IMR-90 (cell line): ENCODE measurements at regions not wholly inside any gene's neighbourhood (a gene's known extent, or its start where the extent isn't known, plus 50 kb on each side); places are given as distances from the start of the nearest gene placed in this dataset.

Source experiments
- ATAC-seq: fragments of 200-7000 bp; cut with Tn5 transposase; 2 replicates; pipeline ENCODE4 v1.9.1; 2020; ENCODE audit warnings: low read depth, mild to moderate bottlenecking, moderate library complexity
- BruUV-seq: library from RNA; stranded (reverse); fragments of 400-500 nt; replicated peaks from 2 replicates; lab custom pipeline; 2021; lab: Mats Ljungman, UMichigan
- CTCF ChIA-PET: fragments of 300-600 bp; formaldehyde crosslinking; extraction: SDS; loops from one replicate; lab custom pipeline; 2021; ENCODE audit warnings: antibody characterized with exemption; lab: Yijun Ruan, JAX
- POLR2A ChIA-PET: fragments of 300-600 bp; sonication (Branson Sonifier 250); formaldehyde crosslinking; loops from one replicate; lab custom pipeline; 2022; ENCODE audit warnings: antibody characterized with exemption; ENCODE audit not compliant: unreplicated experiment; lab: Charles Lee
- DNase-seq: peaks from one replicate; pipeline ENCODE4 v3.0.0; 2013
- H2AFZ ChIP-seq: replicated peaks from 2 replicates; pipeline ENCODE3; 2013; ENCODE audit warnings: low read length, mild to moderate bottlenecking; ENCODE audit not compliant: poor library complexity
- H2AK5ac ChIP-seq: 2 replicates; pipeline ENCODE4 v1.6.1; 2013; ENCODE audit warnings: low read depth, low read length, inconsistent platforms
- H2AK9ac ChIP-seq: replicated peaks from 2 replicates; pipeline ENCODE3; 2013; ENCODE audit warnings: mild to moderate bottlenecking, low read depth, low read length, moderate library complexity; ENCODE audit not compliant: poor library complexity
- H2BK120ac ChIP-seq: 2 replicates; pipeline ENCODE4 v1.6.1; 2013; ENCODE audit warnings: low read depth, low read length, inconsistent platforms
- H2BK15ac ChIP-seq: 3 replicates; pipeline ENCODE4 v1.6.1; 2013; ENCODE audit warnings: low read depth, low read length, inconsistent platforms
- H2BK20ac ChIP-seq: 2 replicates; pipeline ENCODE4 v1.6.1; 2013; ENCODE audit warnings: low read depth, mild to moderate bottlenecking, inconsistent platforms, low read length, moderate library complexity
- H2BK5ac ChIP-seq: 2 replicates; pipeline ENCODE4 v1.6.1; 2013; ENCODE audit warnings: mild to moderate bottlenecking, low read depth, low read length, inconsistent platforms; ENCODE audit not compliant: poor library complexity, severe bottlenecking
- H3K14ac ChIP-seq: replicated peaks from 2 replicates; pipeline ENCODE4 v1.6.1; 2013; ENCODE audit warnings: low read depth, low read length, inconsistent platforms
- H3K18ac ChIP-seq: 2 replicates; pipeline ENCODE4 v1.6.1; 2013; ENCODE audit warnings: low read depth, low read length, control low read depth
- H3K23ac ChIP-seq: 2 replicates; pipeline ENCODE4 v1.6.1; 2013; ENCODE audit warnings: low read depth, low read length, inconsistent platforms
- H3K27ac ChIP-seq: 2 replicates; pipeline ENCODE4 v1.5.1; 2013; ENCODE audit warnings: mild to moderate bottlenecking, control low read depth, low read length; ENCODE audit not compliant: insufficient read depth
- H3K27me3 ChIP-seq: 2 replicates; pipeline ENCODE4 v1.6.1; 2013; ENCODE audit warnings: low read length; ENCODE audit not compliant: control insufficient read depth, insufficient read depth
- H3K36me3 ChIP-seq: 2 replicates; pipeline ENCODE4 v1.6.1; 2013; ENCODE audit warnings: low read length, mixed read lengths; ENCODE audit not compliant: control insufficient read depth, insufficient read depth
- H3K4ac ChIP-seq: 2 replicates; pipeline ENCODE4 v1.6.1; 2013; ENCODE audit warnings: low read depth, low read length, inconsistent platforms
- H3K4me1 ChIP-seq: 2 replicates; pipeline ENCODE4 v1.6.1; 2013; ENCODE audit warnings: low read length, mixed read lengths; ENCODE audit not compliant: control insufficient read depth, insufficient read depth
- H3K4me2 ChIP-seq: 2 replicates; pipeline ENCODE4 v1.6.1; 2013; ENCODE audit warnings: low read depth, mild to moderate bottlenecking, control low read depth, low read length, moderate library complexity
- H3K4me3 ChIP-seq: 2 replicates; pipeline ENCODE4 v1.5.1; 2013; ENCODE audit warnings: low read depth, mild to moderate bottlenecking, control low read depth, low read length, moderate library complexity; ENCODE audit not compliant: insufficient read depth
- H3K56ac ChIP-seq: 2 replicates; pipeline ENCODE4 v1.6.1; 2013; ENCODE audit warnings: low read length, inconsistent platforms; ENCODE audit not compliant: insufficient read depth; ENCODE audit errors: extremely low read depth
- H3K79me1 ChIP-seq, 2 experiments: 2 replicates each; pipeline ENCODE4 v1.6.1; 2013; ENCODE audit warnings: low read length in 2 of 2, inconsistent platforms in 1 of 2, low read depth in 1 of 2
- H3K9ac ChIP-seq: 2 replicates; pipeline ENCODE4 v1.6.1; 2013; ENCODE audit warnings: low read depth, low read length, control low read depth
- H3K9me1 ChIP-seq: 2 replicates; pipeline ENCODE4 v1.6.1; 2013; ENCODE audit warnings: low read length, inconsistent platforms; ENCODE audit not compliant: insufficient read depth
- H3K9me3 ChIP-seq: 2 replicates; pipeline ENCODE4 v1.6.1; 2013; ENCODE audit warnings: low read length; ENCODE audit not compliant: control insufficient read depth, insufficient read depth
- H4K20me1 ChIP-seq: 2 replicates; pipeline ENCODE4 v1.6.1; 2013; ENCODE audit warnings: low read length, inconsistent platforms; ENCODE audit not compliant: insufficient read depth
- H4K5ac ChIP-seq: 2 replicates; pipeline ENCODE4 v1.6.1; 2013; ENCODE audit warnings: mild to moderate bottlenecking, low read depth, low read length, control low read depth
- H4K8ac ChIP-seq, 2 experiments: 2 replicates each; pipeline ENCODE4 v1.6.1; 2013; ENCODE audit warnings: low read depth in 2 of 2, low read length in 2 of 2, control low read depth in 1 of 2, inconsistent platforms in 1 of 2
- H4K91ac ChIP-seq: 2 replicates; pipeline ENCODE4 v1.6.1; 2013; ENCODE audit warnings: low read depth, low read length, inconsistent platforms; ENCODE audit not compliant: insufficient read depth
- BHLHE40 ChIP-seq: fragments of 150-350 bp; IDR thresholded peaks from 2 replicates; pipeline ENCODE4 v1.6.1; 2016; ENCODE audit warnings: mild to moderate bottlenecking, low read depth, low read length
- CEBPB ChIP-seq: IDR thresholded peaks from 2 replicates; pipeline ENCODE4 v1.6.1; 2012; ENCODE audit warnings: low read depth, low read length, improper control_type of control experiment
- CHD1 ChIP-seq: IDR thresholded peaks from 2 replicates; pipeline ENCODE4 v1.6.1; 2012; ENCODE audit warnings: low read depth, low read length, improper control_type of control experiment
- FOS ChIP-seq: fragments of 150-350 bp; IDR thresholded peaks from 2 replicates; pipeline ENCODE4 v1.6.1; 2016; ENCODE audit warnings: low read depth, low read length
- MAFK ChIP-seq: IDR thresholded peaks from 2 replicates; pipeline ENCODE4 v1.6.1; 2012; ENCODE audit warnings: low read depth, low read length, improper control_type of control experiment
- MAZ ChIP-seq: IDR thresholded peaks from 2 replicates; pipeline ENCODE4 v1.6.1; 2012; ENCODE audit warnings: low read depth, mild to moderate bottlenecking, low read length, improper control_type of control experiment, moderate library complexity, borderline replicate concordance
- MXI1 ChIP-seq: IDR thresholded peaks from 2 replicates; pipeline ENCODE4 v1.6.1; 2012; ENCODE audit warnings: low read depth, mild to moderate bottlenecking, low read length, moderate library complexity, borderline replicate concordance
- NFE2L2 ChIP-seq: fragments of 150-350 bp; IDR thresholded peaks from 2 replicates; pipeline ENCODE4 v1.6.1; 2016; ENCODE audit warnings: low read depth, mild to moderate bottlenecking, low read length
- POLR2A ChIP-seq: IDR thresholded peaks from 2 replicates; pipeline ENCODE4 v1.6.1; 2012; ENCODE audit warnings: mild to moderate bottlenecking, low read depth, low read length
- RAD21 ChIP-seq: IDR thresholded peaks from 2 replicates; pipeline ENCODE4 v1.6.1; 2012; ENCODE audit warnings: low read length, improper control_type of control experiment
- RCOR1 ChIP-seq: IDR thresholded peaks from 2 replicates; pipeline ENCODE4 v1.6.1; 2012; ENCODE audit warnings: mild to moderate bottlenecking, low read length, improper control_type of control experiment; ENCODE audit not compliant: insufficient replicate concordance
- RFX5 ChIP-seq: IDR thresholded peaks from 2 replicates; pipeline ENCODE4 v1.8.0; 2012; ENCODE audit warnings: low read depth, mild to moderate bottlenecking, low read length, moderate library complexity
- SMC3 ChIP-seq: fragments of 150-350 bp; IDR thresholded peaks from 2 replicates; pipeline ENCODE4 v1.6.1; 2016; ENCODE audit warnings: low read depth, mild to moderate bottlenecking, antibody characterized with exemption, low read length, moderate library complexity
- WGBS, 2 experiments: methylation state at CpG; one replicate each; pipeline versions ENCODE4 v1.1.5 to v1.1.7; 2013; ENCODE audit warnings: missing lambda C conversion rate in 2 of 2; ENCODE audit not compliant: insufficient read length in 1 of 2; ENCODE audit errors: extremely low coverage in 2 of 2; 5-methylcytosine and 5-hydroxymethylcytosine counted together
- dilution Hi-C: fragments of 300-500 bp; cut with HindIII; formaldehyde crosslinking; loops from one replicate; pipeline ENCODE4 v1.14.3; 2018; ENCODE audit warnings: low sequenced_read_pairs; ENCODE audit not compliant: unreplicated experiment
- in situ Hi-C: fragments of 300-500 bp; cut with MboI; formaldehyde crosslinking; loops from 3 replicates; pipeline ENCODE4 v1.14.3; 2019; ENCODE audit warnings: low sequenced_read_pairs, inconsistent platforms, mixed read lengths
- intact Hi-C: fragments of 100-400 bp; cut with micrococcal nuclease; formaldehyde crosslinking; loops from 2 replicates; pipeline ENCODE4 v1.10.0; 2022
- TF ChIP-seq, protein P1 (sequence below): fragments of 150-350 bp; IDR thresholded peaks from 2 replicates; pipeline ENCODE4 v1.6.1; 2017; ENCODE audit warnings: mild to moderate bottlenecking, antibody characterized with exemption, low read length, low read depth
- TF ChIP-seq, protein P2 (sequence below): fragments of 150-350 bp; IDR thresholded peaks from 2 replicates; pipeline ENCODE4 v1.6.1; 2016; ENCODE audit warnings: low read depth, mild to moderate bottlenecking, low read length, moderate library complexity, borderline replicate concordance
- TF ChIP-seq, protein P3 (sequence below): conservative IDR thresholded peaks from 2 replicates; pipeline ENCODE4 v1.5.1; 2012; ENCODE audit warnings: mild to moderate bottlenecking, low read depth, low read length, improper control_type of control experiment

DNA sequence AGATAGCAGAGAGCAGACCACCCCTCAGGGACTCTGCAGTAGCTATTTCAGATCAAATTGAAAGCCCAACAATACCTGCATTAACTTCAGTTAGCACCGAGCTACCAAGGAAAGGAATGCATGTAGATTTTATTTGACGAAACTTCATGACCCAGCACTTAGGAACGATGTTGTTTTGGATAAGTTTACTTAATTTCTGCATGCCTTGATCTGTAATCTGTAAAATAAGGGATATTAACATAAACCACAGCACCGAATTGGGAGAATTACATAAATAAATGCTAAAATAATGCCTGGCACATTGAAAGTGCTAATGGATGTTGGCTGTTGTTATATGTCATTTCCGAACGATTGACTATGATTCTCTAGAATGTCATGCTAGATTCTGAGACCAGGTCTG is 435.8 kb upstream of the CLINT1 start:
- H4K91ac ChIP-seq = no peak overlapping the region
- no peak overlapping the region for H3K4me2 ChIP-seq
- ChIA-PET POLR2A (no interaction called here), CTCF (no interaction called here)
- no peak overlapping the region for H2BK120ac ChIP-seq
- no peaks in the 10 kb centered on the region for H3K9me1 ChIP-seq
- H3K18ac ChIP-seq = no peak overlapping the region
- H2AFZ ChIP-seq = no peak overlapping the region
- H3K4me3 ChIP-seq = no peak overlapping the region
- intact Hi-C loops (no loop called here), dilution Hi-C loops (no loop called here), in situ Hi-C loops (no loop called here)
- BruUV-seq = no TSS peak
- H4K5ac ChIP-seq = no peak overlapping the region
- H3K9ac ChIP-seq = no peak overlapping the region
- no peak overlapping the region for H3K27ac ChIP-seq
- DNase-seq (no peak), ATAC-seq (no peak)
- no peaks in the 10 kb centered on the region for H3K4me1 ChIP-seq
- H2AK5ac ChIP-seq = no peak overlapping the region
- H2BK5ac ChIP-seq = no peak overlapping the region
- H3K56ac ChIP-seq = no peak overlapping the region
- no peak overlapping the region for H3K14ac ChIP-seq
- no peaks in the 10 kb centered on the region for H3K79me1 ChIP-seq
- H2BK20ac ChIP-seq = no peak overlapping the region
- H3K27me3 ChIP-seq = no peaks in the 10 kb centered on the region
- H3K4ac ChIP-seq = no peak overlapping the region
- no CpG with 5 or more reads among the region's 6 CpGs for WGBS, 2 experiments
- H3K23ac ChIP-seq = no peak overlapping the region
- no peaks in the 10 kb centered on the region for H4K20me1 ChIP-seq
- no peak overlapping the region for H2AK9ac ChIP-seq
- H3K36me3 ChIP-seq = no peaks in the 10 kb centered on the region
- H3K9me3 ChIP-seq = no peaks in the 10 kb centered on the region
- H4K8ac ChIP-seq = no peak overlapping the region
- H2BK15ac ChIP-seq = no peak overlapping the region
- TF ChIP-seq, protein P1, sequence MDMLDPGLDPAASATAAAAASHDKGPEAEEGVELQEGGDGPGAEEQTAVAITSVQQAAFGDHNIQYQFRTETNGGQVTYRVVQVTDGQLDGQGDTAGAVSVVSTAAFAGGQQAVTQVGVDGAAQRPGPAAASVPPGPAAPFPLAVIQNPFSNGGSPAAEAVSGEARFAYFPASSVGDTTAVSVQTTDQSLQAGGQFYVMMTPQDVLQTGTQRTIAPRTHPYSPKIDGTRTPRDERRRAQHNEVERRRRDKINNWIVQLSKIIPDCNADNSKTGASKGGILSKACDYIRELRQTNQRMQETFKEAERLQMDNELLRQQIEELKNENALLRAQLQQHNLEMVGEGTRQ = no peak
- TF ChIP-seq, protein P2, sequence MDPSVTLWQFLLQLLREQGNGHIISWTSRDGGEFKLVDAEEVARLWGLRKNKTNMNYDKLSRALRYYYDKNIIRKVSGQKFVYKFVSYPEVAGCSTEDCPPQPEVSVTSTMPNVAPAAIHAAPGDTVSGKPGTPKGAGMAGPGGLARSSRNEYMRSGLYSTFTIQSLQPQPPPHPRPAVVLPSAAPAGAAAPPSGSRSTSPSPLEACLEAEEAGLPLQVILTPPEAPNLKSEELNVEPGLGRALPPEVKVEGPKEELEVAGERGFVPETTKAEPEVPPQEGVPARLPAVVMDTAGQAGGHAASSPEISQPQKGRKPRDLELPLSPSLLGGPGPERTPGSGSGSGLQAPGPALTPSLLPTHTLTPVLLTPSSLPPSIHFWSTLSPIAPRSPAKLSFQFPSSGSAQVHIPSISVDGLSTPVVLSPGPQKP = no peak
- no peak for TF ChIP-seq BHLHE40
- TF ChIP-seq, protein P3, sequence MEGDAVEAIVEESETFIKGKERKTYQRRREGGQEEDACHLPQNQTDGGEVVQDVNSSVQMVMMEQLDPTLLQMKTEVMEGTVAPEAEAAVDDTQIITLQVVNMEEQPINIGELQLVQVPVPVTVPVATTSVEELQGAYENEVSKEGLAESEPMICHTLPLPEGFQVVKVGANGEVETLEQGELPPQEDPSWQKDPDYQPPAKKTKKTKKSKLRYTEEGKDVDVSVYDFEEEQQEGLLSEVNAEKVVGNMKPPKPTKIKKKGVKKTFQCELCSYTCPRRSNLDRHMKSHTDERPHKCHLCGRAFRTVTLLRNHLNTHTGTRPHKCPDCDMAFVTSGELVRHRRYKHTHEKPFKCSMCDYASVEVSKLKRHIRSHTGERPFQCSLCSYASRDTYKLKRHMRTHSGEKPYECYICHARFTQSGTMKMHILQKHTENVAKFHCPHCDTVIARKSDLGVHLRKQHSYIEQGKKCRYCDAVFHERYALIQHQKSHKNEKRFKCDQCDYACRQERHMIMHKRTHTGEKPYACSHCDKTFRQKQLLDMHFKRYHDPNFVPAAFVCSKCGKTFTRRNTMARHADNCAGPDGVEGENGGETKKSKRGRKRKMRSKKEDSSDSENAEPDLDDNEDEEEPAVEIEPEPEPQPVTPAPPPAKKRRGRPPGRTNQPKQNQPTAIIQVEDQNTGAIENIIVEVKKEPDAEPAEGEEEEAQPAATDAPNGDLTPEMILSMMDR = no peak
- no peak for TF ChIP-seq MAFK
- no peak for TF ChIP-seq RAD21
- no peak for TF ChIP-seq FOS
- TF ChIP-seq SMC3 = no peak
- TF ChIP-seq NFE2L2 = no peak
- no peak for TF ChIP-seq RCOR1
- TF ChIP-seq RFX5 = no peak
- TF ChIP-seq MAZ = no peak
- TF ChIP-seq CEBPB = no peak
- TF ChIP-seq CHD1 = no peak
- TF ChIP-seq MXI1 = no peak
- TF ChIP-seq POLR2A = no peak
